ENCODE measurements at regions not wholly inside any gene's neighbourhood (a gene's known extent, or its start where the extent isn't known, plus 50 kb on each side); places are given as distances from the start of the nearest gene placed in this dataset.

GRCh38 chr1:90340606-90341005 is 345.7 kb downstream of the ZNF326 start:
- Histone ChIP-seq H3K27ac (ENCODE audit: low read depth in 1 of 2, low read length in 2 of 2) (no peak overlapping the region), H3K27me3 (ENCODE audit: control insufficient read depth in 1 of 2, insufficient read depth in 2 of 2, low read length in 1 of 2) (no peaks in the 10 kb centered on the region), H3K4me3 (ENCODE audit: low read length in 2 of 2) (no peak overlapping the region), H3K4me1 (ENCODE audit: control insufficient read depth in 1 of 2, insufficient read depth in 2 of 2, low read length in 2 of 2) (no peaks in the 10 kb centered on the region), H3K36me3 (ENCODE audit: control insufficient read depth in 1 of 2, insufficient read depth in 2 of 2, low read length in 1 of 2) (no peaks in the 10 kb centered on the region), H3K9me3 (ENCODE audit: control insufficient read depth, low read length) (no peaks in the 10 kb centered on the region)
- WGBS, 2 donors: 92 to 93% methylated on average over 2 of the region's 2 CpGs
- DNase-seq (no peak), ATAC-seq (ENCODE audit: low FRiP score) (no peak)
- intact Hi-C loops (cut with DNase I): no loop called here

- no peak for ATAC-seq (ENCODE audit: low FRiP score)
- no peaks in the 10 kb centered on the region for H3K9me3 ChIP-seq (ENCODE audit: control insufficient read depth, low read length)
- no peak overlapping the region for H3K4me3 ChIP-seq (ENCODE audit: low read length in 2 of 2)
- no peak for DNase-seq
- no peaks in the 10 kb centered on the region for H3K36me3 ChIP-seq (ENCODE audit: control insufficient read depth in 1 of 2, insufficient read depth in 2 of 2, low read length in 1 of 2)
- intact Hi-C loops (cut with DNase I): no loop called here
- no peaks in the 10 kb centered on the region for H3K27me3 ChIP-seq (ENCODE audit: control insufficient read depth in 1 of 2, insufficient read depth in 2 of 2, low read length in 1 of 2)
- no peaks in the 10 kb centered on the region for H3K4me1 ChIP-seq (ENCODE audit: control insufficient read depth in 1 of 2, insufficient read depth in 2 of 2, low read length in 2 of 2)
- WGBS, 2 donors: 88 to 90% methylated on average over 2 of the region's 2 CpGs
- H3K27ac ChIP-seq (ENCODE audit: low read depth in 1 of 2, low read length in 2 of 2): no peak overlapping the region
These were observed 344.9 kb downstream of the ZNF326 start for GRCh38 chr1:90339811-90340210.

GRCh38 chr1:90336552-90337324 is 341.8 kb downstream of the ZNF326 start:
- 87 to 89% methylated on average over 8 of the region's 8 CpGs for WGBS, 2 donors
- H3K4me3 ChIP-seq (ENCODE audit: low read length in 2 of 2): no peak overlapping the region
- intact Hi-C loops (cut with DNase I): no loop called here
- DNase-seq (no peak), ATAC-seq (ENCODE audit: low FRiP score) (no peak)
- no peaks in the 10 kb centered on the region for H3K36me3 ChIP-seq (ENCODE audit: control insufficient read depth in 1 of 2, insufficient read depth in 2 of 2, low read length in 1 of 2)
- no peak overlapping the region for H3K27ac ChIP-seq (ENCODE audit: low read depth in 1 of 2, low read length in 2 of 2)
- no peaks in the 10 kb centered on the region for H3K9me3 ChIP-seq (ENCODE audit: control insufficient read depth, low read length)
- H3K27me3 ChIP-seq (ENCODE audit: control insufficient read depth in 1 of 2, insufficient read depth in 2 of 2, low read length in 1 of 2): no peaks in the 10 kb centered on the region
- no peaks in the 10 kb centered on the region for H3K4me1 ChIP-seq (ENCODE audit: control insufficient read depth in 1 of 2, insufficient read depth in 2 of 2, low read length in 2 of 2)

GRCh38 chr1:90335558-90335957 is 340.6 kb downstream of the ZNF326 start:
- Histone ChIP-seq H3K4me1 (ENCODE audit: control insufficient read depth in 1 of 2, insufficient read depth in 2 of 2, low read length in 2 of 2) (no peaks in the 10 kb centered on the region), H3K9me3 (ENCODE audit: control insufficient read depth, low read length) (no peaks in the 10 kb centered on the region), H3K36me3 (ENCODE audit: control insufficient read depth in 1 of 2, insufficient read depth in 2 of 2, low read length in 1 of 2) (no peaks in the 10 kb centered on the region), H3K27ac (ENCODE audit: low read depth in 1 of 2, low read length in 2 of 2) (no peak overlapping the region), H3K4me3 (ENCODE audit: low read length in 2 of 2) (no peak overlapping the region), H3K27me3 (ENCODE audit: control insufficient read depth in 1 of 2, insufficient read depth in 2 of 2, low read length in 1 of 2) (no peaks in the 10 kb centered on the region)
- ATAC-seq (ENCODE audit: low FRiP score): no peak
- no peak for DNase-seq
- intact Hi-C loops (cut with DNase I): no loop called here
- 47 to 62% methylated on average over 3 of the region's 3 CpGs for WGBS, 2 donors

GRCh38 chr1:90334137-90334536 is 339.2 kb downstream of the ZNF326 start:
- WGBS, 2 donors: 89 to 91% methylated on average over 5 of the region's 5 CpGs
- DNase-seq (no peak), ATAC-seq (ENCODE audit: low FRiP score) (no peak)
- Histone ChIP-seq H3K36me3 (ENCODE audit: control insufficient read depth in 1 of 2, insufficient read depth in 2 of 2, low read length in 1 of 2) (no peaks in the 10 kb centered on the region), H3K4me3 (ENCODE audit: low read length in 2 of 2) (no peak overlapping the region), H3K27ac (ENCODE audit: low read depth in 1 of 2, low read length in 2 of 2) (no peak overlapping the region), H3K27me3 (ENCODE audit: control insufficient read depth in 1 of 2, insufficient read depth in 2 of 2, low read length in 1 of 2) (no peaks in the 10 kb centered on the region), H3K4me1 (ENCODE audit: control insufficient read depth in 1 of 2, insufficient read depth in 2 of 2, low read length in 2 of 2) (no peaks in the 10 kb centered on the region), H3K9me3 (ENCODE audit: control insufficient read depth, low read length) (no peaks in the 10 kb centered on the region)
- intact Hi-C loops (cut with DNase I): no loop called here

GRCh38 chr1:90325168-90325567 is 330.3 kb downstream of the ZNF326 start:
- intact Hi-C loops (cut with DNase I): no loop called here
- Histone ChIP-seq H3K9me3 (ENCODE audit: control insufficient read depth, low read length) (no peaks in the 10 kb centered on the region), H3K36me3 (ENCODE audit: control insufficient read depth in 1 of 2, insufficient read depth in 2 of 2, low read length in 1 of 2) (no peaks in the 10 kb centered on the region), H3K4me3 (ENCODE audit: low read length in 2 of 2) (no peak overlapping the region), H3K4me1 (ENCODE audit: control insufficient read depth in 1 of 2, insufficient read depth in 2 of 2, low read length in 2 of 2) (no peaks in the 10 kb centered on the region), H3K27me3 (ENCODE audit: control insufficient read depth in 1 of 2, insufficient read depth in 2 of 2, low read length in 1 of 2) (peaks cover 0 to 1% of the 10 kb centered on the region in 2 donors), H3K27ac (ENCODE audit: low read depth in 1 of 2, low read length in 2 of 2) (no peak overlapping the region)
- 61 to 80% methylated on average over 3 of the region's 3 CpGs for WGBS, 2 donors
- DNase-seq (no peak), ATAC-seq (ENCODE audit: low FRiP score) (no peak)

GRCh38 chr1:90322186-90322585 is 327.3 kb downstream of the ZNF326 start:
- intact Hi-C loops (cut with DNase I): no loop called here
- ATAC-seq (ENCODE audit: low FRiP score): no peak
- Histone ChIP-seq H3K27ac (ENCODE audit: low read depth in 1 of 2, low read length in 2 of 2) (no peak overlapping the region), H3K4me3 (ENCODE audit: low read length in 2 of 2) (no peak overlapping the region), H3K36me3 (ENCODE audit: control insufficient read depth in 1 of 2, insufficient read depth in 2 of 2, low read length in 1 of 2) (no peaks in the 10 kb centered on the region), H3K27me3 (ENCODE audit: control insufficient read depth in 1 of 2, insufficient read depth in 2 of 2, low read length in 1 of 2) (peaks cover 0 to 1% of the 10 kb centered on the region in 2 donors), H3K4me1 (ENCODE audit: control insufficient read depth in 1 of 2, insufficient read depth in 2 of 2, low read length in 2 of 2) (no peaks in the 10 kb centered on the region), H3K9me3 (ENCODE audit: control insufficient read depth, low read length) (no peaks in the 10 kb centered on the region)
- no peak for DNase-seq
- 76 to 80% methylated on average over 3 of the region's 3 CpGs for WGBS, 2 donors

GRCh38 chr1:90319918-90320317 is 325.0 kb downstream of the ZNF326 start:
- Histone ChIP-seq H3K27ac (ENCODE audit: low read depth in 1 of 2, low read length in 2 of 2) (no peak overlapping the region), H3K27me3 (ENCODE audit: control insufficient read depth in 1 of 2, insufficient read depth in 2 of 2, low read length in 1 of 2) (peaks cover 0 to 1% of the 10 kb centered on the region in 2 donors), H3K4me3 (ENCODE audit: low read length in 2 of 2) (no peak overlapping the region), H3K4me1 (ENCODE audit: control insufficient read depth in 1 of 2, insufficient read depth in 2 of 2, low read length in 2 of 2) (no peaks in the 10 kb centered on the region), H3K9me3 (ENCODE audit: control insufficient read depth, low read length) (no peaks in the 10 kb centered on the region), H3K36me3 (ENCODE audit: control insufficient read depth in 1 of 2, insufficient read depth in 2 of 2, low read length in 1 of 2) (no peaks in the 10 kb centered on the region)
- DNase-seq (no peak), ATAC-seq (ENCODE audit: low FRiP score) (no peak)
- WGBS, 2 donors: 51 to 68% methylated on average over 1 of the region's 1 CpG
- intact Hi-C loops (cut with DNase I): no loop called here

- no peaks in the 10 kb centered on the region for H3K4me1 ChIP-seq (ENCODE audit: control insufficient read depth in 1 of 2, insufficient read depth in 2 of 2, low read length in 2 of 2)
- H3K4me3 ChIP-seq (ENCODE audit: low read length in 2 of 2): no peak overlapping the region
- no peaks in the 10 kb centered on the region for H3K9me3 ChIP-seq (ENCODE audit: control insufficient read depth, low read length)
- no peak overlapping the region for H3K27ac ChIP-seq (ENCODE audit: low read depth in 1 of 2, low read length in 2 of 2)
- intact Hi-C loops (cut with DNase I): no loop called here
- DNase-seq (no peak), ATAC-seq (ENCODE audit: low FRiP score) (no peak)
- 67 to 70% methylated on average over 5 of the region's 5 CpGs for WGBS, 2 donors
- no peaks in the 10 kb centered on the region for H3K36me3 ChIP-seq (ENCODE audit: control insufficient read depth in 1 of 2, insufficient read depth in 2 of 2, low read length in 1 of 2)
- H3K27me3 ChIP-seq (ENCODE audit: control insufficient read depth in 1 of 2, insufficient read depth in 2 of 2, low read length in 1 of 2): no peaks in the 10 kb centered on the region
These were observed 323.5 kb downstream of the ZNF326 start for GRCh38 chr1:90318431-90318830.

Measured in aorta (tissue), 5 donors.